Stimulated activated CD4-positive, alpha-beta T cell treated with anti-CD3 and anti-CD28 coated beads, Interleukin-4, amount 100 ng/mL, for 1 hour (primary cell): ENCODE measurements at regions not wholly inside any gene's neighbourhood (a gene's known extent, or its start where the extent isn't known, plus 50 kb on each side); places are given as distances from the start of the nearest gene placed in this dataset.
A peak's percentile ranks its signal among the peaks of the same experiment; 100 is the strongest.

Experiments
- DNase-seq: peaks from one replicate; pipeline ENCODE4 v3.0.0-alpha.2; 2020

DNA sequence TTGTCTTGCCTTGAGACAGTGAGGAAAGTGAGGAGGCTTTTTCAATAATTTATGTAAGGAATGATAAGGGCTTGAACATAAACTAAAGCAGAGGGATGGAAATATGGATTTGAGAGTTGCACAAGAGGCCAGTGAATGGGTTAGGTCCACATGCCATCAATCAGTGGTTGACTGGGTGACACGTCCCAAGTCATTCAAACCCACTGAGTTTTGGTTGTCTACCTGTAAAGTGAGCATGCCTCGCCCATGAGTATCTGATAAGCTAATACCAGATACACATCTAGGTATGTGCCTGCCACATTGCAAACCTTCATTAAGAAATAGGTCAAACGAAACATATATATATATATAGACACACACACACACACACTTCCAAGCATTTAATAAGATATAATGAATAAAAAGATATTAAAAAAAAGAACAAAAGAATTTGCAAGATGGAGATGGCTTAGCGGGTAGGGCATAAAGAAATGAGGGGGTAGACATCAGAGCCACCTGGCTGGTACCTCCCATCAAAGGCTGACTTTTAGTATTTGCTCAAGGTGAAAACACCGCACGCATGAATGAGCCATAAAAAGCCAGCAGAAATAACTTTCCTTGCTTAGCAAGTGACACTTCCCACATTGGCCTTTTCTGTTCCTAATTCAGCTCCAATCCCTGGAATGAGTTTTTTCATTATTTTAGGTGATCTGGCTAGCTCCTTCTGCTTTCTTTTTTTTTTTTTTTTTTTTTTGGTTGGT is 109.1 kb upstream of the GGTLC1 start:
- DNase-seq = no peak

DNA sequence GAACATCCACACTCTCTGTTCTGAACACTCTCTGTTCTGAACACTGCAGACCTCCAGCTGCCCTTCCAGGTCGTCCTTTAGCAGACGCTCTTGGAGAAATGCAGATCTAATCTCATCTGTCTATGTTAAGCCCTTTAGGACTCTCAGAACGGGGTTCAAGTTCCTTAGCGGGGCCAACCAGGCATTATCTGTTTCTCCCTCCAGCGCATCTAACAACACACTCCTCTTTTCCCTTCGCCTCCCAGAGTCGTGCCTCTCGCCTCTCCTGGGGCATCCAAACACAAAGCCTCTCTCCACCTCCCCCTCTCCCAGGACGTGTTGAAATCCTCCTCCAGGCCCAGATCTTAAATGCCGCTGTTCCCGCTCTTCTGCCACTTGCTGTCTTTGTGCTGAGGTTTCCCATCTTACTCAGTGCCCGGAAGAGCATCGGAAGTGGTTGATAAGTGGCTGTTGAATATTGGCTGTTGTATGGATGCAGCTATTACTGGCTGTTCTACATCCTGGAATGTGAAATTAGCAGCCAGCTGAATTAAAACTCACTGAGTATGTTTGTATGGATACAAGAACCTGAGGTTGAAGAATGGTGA is 108.4 kb upstream of the GGTLC1 start:
- no peak for DNase-seq

DNA sequence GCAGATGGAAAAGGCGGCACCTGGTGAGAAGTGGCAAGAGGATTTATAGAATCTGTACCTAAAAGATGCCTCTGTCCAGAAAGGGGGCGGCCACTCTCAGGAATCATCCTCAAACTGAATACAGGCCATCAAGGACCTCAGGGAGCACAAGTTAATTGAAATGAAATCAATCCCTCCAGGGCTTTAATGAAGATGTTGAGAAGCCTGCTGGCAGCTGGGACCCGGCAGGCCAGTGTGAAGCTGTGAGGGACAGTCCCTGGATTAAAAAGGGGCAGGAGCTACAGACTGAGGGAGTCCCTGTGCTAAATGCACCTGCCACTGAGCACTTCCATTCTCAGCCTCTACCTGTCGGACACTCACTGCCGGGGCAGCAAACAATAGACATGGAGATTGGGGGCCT is 107.7 kb upstream of the GGTLC1 start:
- DNase-seq = no peak

DNA sequence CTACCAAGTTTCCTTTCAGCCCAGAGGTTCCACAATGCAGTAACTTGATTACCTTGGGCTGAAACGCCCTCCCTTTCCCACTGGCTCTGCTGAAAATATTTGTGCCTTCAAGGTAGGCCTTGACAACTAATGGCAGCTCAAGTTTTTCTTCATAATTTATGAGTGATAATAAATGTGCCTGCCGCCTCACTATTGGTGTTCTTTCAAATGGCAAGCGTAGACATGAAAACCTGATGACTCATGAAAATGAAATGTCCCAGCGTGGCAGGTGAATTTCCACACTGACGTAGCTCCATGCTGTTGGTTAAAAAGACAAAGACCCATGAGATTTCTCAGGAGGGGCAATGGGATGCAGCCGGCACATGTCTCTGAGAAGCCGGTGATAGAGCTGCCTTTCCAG is 107.2 kb upstream of the GGTLC1 start:
- no peak for DNase-seq

- DNase-seq = no peak
Measured at GRCh38 chr20:24095303-24095702, 106.7 kb upstream of the GGTLC1 start.

- DNase-seq = no peak
Measured at GRCh38 chr20:24089576-24089975, 101.0 kb upstream of the GGTLC1 start.

GRCh38 chr20:24086121-24086520 is 97.5 kb upstream of the GGTLC1 start:
- DNase-seq = no peak

DNA sequence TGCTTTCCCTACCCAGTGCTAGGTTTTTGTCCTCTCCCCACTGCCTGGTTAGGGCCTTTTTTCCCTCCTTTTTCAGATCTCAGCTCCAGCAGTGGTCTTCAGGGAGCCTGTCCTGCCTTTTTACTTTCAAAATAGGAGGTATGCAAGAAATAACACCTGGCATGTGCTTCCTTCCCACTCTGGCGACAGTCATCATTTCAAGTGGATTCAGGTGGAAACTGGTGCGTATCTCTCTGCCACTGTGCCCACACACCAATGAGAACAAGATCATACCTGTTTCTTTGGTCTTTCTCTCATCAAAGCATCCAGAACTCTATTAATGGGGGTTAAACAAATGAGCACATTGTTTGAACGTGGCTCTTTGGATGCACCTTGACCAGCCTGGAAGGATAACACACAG is 95.7 kb upstream of the GGTLC1 start:
- no peak for DNase-seq

DNA sequence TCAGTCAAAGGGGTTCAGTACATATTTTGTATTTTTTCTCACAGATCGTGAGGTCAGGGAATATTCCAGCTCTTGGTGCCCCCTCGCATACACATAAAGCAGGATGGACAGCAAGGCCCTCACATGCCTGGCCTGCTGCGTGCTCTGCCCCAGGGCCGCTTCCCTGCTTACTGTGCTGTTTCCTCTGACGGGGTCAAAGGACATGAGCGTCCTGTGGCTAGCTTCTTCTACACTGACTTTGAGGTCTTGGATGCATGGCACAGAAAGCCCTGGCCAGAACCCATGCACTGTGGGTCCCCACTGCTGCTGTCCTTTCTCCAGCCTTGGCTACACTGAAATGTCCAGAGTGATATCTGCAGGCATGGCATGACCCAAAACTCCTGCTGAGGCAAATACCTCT is 92.5 kb upstream of the GGTLC1 start:
- DNase-seq = no peak

DNA sequence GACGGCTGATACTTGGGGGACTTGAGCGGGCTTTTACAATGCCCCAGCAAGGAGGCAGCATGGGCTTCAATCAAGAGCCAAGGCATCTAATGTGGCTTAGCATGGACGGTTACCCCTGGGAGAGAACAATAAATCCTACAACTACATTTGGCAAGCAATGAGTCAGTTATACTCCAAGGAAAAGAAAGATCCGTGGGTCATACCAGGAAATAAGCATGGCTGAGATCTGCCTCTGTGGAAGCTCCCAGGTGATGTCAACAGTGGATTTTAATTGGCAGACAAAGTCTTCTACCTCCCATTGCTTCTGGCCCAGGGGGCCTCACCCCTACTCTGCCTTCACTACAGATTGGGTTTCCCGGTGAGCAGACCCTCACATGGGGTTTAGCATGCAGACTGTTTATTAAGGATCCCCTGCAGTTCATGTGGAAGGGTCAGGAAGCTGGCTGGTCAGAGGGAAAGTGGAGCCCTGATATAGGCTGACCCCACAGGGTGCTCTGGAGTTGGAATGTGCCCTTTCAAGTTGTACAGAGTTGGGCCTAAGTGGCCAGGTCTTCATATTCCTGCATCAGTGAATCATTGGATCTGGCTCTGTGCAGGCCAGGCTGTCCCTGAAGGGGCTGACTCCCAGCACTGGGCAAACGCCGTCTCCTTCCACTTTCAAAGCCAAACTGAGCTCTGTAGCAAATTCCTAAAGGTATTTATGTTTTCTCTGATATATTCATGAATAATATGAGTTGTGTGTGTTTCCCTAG is 91.3 kb upstream of the GGTLC1 start:
- DNase-seq = no peak

- DNase-seq = no peak
Measured at GRCh38 chr20:24077145-24077544, 88.6 kb upstream of the GGTLC1 start.

DNA sequence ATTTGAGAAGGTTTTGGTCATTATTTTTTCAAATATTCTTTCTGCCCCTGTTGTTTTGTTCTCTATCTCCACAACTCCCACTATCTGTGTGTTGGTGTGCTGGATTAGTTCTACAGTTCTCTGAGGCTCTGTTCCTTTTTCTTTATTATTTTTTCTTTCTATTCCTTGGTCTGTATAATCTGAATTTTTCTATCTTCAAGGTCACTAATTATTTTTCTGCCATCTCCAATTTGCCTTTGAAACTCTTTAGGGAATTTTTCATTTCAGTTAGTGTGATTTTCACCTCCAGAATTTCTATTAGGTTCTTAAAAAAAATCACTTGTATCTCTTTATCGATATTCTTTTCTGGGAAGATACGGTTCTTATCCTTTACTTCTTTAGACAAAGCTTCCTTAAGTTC is 82.1 kb upstream of the GGTLC1 start:
- DNase-seq = no peak

DNA sequence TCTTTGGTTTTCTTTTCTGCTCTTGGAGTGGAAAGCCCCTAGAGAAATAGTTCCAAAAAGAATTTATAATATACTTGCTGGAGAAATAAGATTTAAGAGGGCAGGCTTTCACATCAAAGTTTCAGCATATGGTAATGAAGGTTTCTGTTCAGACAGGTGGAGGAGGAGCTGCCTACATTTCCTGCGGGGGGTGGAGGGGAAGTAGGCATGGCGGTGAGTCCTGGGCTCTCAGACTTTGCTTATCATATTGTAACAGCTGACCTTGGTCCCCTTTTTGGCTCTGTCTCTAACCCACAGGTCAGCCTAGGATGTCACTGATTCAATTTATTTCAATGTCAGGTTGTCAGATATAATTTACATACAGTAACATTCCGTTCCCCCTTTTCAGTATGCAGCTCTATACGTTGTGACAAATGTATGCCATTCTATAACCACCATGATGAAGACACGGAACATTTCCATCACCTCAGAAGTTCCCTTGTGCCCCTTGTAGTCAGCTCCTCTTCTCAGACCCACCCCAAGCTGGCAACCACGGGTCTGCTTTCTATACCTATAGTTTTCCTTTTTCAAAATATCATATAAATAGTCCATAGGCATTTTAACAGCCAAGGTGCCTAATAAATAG is 77.6 kb upstream of the GGTLC1 start:
- peak; percentile 7 for DNase-seq

DNA sequence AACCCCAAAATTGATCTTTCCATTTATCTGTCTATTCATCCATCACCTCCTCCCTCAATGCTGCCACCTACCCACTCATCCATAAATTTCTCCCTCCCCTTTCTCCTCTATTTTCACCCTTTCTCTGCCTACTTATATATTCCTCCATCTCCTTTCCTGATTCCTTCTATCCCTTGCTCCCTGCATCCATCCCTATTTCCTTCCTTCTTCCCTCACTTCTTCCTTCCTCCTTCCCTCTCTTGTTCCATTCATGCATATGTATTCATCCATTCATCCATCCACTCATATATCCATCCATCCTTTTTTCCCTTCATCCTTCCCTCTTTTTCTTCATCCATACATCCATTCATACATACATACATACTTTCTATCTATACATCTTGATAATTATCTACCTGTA is 76.3 kb upstream of the GGTLC1 start:
- no peak for DNase-seq

- DNase-seq = no peak
Measured at GRCh38 chr20:24064092-24064491, 75.5 kb upstream of the GGTLC1 start.

- DNase-seq = no peak
Measured at GRCh38 chr20:24063100-24063499, 74.5 kb upstream of the GGTLC1 start.

- no peak for DNase-seq
Measured at GRCh38 chr20:24060851-24061590, 72.4 kb upstream of the GGTLC1 start.

GRCh38 chr20:24059174-24059573 is 70.6 kb upstream of the GGTLC1 start:
- no peak for DNase-seq

GRCh38 chr20:24056491-24056890 is 67.9 kb upstream of the GGTLC1 start:
- no peak for DNase-seq

- no peak for DNase-seq
Measured at GRCh38 chr20:24052599-24053275, 64.2 kb upstream of the GGTLC1 start.

DNA sequence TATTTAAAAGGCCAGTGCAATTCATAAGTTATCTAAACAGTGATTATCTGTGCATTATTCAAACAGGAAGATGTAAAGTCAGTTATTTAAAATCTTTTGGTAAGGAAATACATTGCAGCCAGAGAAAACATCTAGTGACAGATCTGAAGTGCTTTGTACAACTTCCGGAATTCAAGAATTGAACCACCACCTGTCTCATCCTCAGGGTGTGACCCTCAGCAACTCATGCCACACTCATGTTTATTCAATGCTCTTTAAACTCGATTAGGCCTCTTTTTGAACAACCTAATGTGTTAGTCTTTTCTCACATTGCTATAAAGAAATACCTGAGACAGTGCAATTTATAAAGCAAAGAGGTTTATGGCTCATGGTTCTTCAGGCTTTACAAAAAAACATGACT is 62.6 kb upstream of the GGTLC1 start:
- no peak for DNase-seq

GRCh38 chr20:24050119-24050518 is 61.5 kb upstream of the GGTLC1 start:
- DNase-seq = no peak

DNA sequence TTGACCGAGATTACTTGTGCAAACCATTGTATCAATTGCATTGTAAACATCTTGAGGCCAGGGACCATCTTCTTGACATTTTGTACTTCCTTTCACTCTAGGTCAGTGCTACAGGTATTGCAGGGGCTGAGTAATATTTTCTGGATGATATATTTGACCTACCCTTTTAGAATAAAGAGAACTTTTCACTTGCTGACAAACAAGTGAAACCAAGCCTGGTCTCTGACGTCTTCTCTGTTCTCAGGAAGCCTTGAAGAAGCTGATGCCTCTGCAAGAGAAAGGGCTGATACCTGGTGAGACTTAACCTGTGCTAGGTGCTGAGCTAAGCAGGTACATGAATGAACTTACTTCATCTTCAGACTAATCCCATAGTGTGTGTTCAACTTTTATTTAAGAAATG is 60.5 kb upstream of the GGTLC1 start:
- no peak for DNase-seq
